ENCODE measurements at regions not wholly inside any gene's neighbourhood (a gene's known extent, or its start where the extent isn't known, plus 50 kb on each side); places are given as distances from the start of the nearest gene placed in this dataset.

DNA sequence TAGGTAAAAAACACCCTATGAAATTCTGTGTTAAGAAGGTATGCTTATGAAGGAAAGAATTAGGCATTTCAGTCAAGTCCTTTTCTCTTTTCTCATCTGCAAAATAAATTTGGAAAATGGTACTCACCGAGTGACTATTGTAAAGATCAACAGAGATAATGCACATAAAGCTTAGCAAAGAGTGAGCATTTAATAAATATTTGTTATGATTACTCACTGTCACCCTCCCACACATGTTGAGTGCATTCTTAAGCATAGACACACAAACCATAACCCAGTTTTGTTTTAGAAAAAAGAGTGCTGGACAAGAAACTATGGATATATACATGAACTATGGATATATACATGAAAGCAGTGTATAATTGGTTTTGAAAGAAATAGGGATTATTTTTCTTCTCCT, 54.7 kb upstream of the PRLR start (continued):
- no peak for TF ChIP-seq ZXDC (CRISPR knock-in tag; IDR thresholded peaks at IDR 0.05)
- no peak for TF ChIP-seq ZNF691 (CRISPR knock-in tag; IDR thresholded peaks at IDR 0.05; ENCODE audit: borderline replicate concordance, low read depth)
- no peak for TF ChIP-seq FIP1L1 (IDR thresholded peaks at IDR 0.05; ENCODE audit: borderline replicate concordance, insufficient read depth, low read depth, low read length)

GRCh38 chr5:35284364-35284763, 54.1 kb upstream of the PRLR start:
- no peak overlapping the region for H3K4me2 ChIP-seq (ENCODE audit: low read depth, low read length)
- no peaks in the 10 kb centered on the region for H3K36me3 ChIP-seq (replicated peaks in 1 of 2; ENCODE audit: control insufficient read depth in 1 of 2, insufficient read depth in 2 of 2, low read length in 2 of 2)
- no peaks in the 10 kb centered on the region for H3K27me3 ChIP-seq (ENCODE audit: control insufficient read depth in 1 of 2, insufficient read depth in 2 of 2, low read length in 2 of 2)
- no peaks in the 10 kb centered on the region for H4K20me1 ChIP-seq (ENCODE audit: insufficient read depth, low read length)
- ATAC-seq (no peak), FAIRE-seq (no peak), DNase-seq (ENCODE audit: low spot score) (no peak)
- H3K27ac ChIP-seq (ENCODE audit: extremely low read length, insufficient read depth, low read length): no peak overlapping the region
- BruUV-seq (replicated peaks): no TSS peak
- no peaks in the 10 kb centered on the region for H3K4me1 ChIP-seq (ENCODE audit: insufficient read depth, low read length)
- intact Hi-C loops (cut with micrococcal nuclease; ENCODE audit: unreplicated experiment) (no loop called here), in situ Hi-C loops (cut with HindIII; ENCODE audit: extremely low pct_ligation_motif_present, low pct_unique_long_range_greater_than_20kb) (no loop called here)
- no peaks in the 10 kb centered on the region for H3K9me3 ChIP-seq (ENCODE audit: low read length)
- no peaks in the 10 kb centered on the region for H3K79me2 ChIP-seq (ENCODE audit: insufficient read depth, low read length)
- ChIA-PET POLR2A (no interaction called here), CTCF (ENCODE audit: low intra/inter-chr PET ratio, low total read pairs) (no interaction called here)
- H3K4me3 ChIP-seq (replicated peaks in 1 of 3; ENCODE audit: insufficient read depth in 1 of 3, low read depth in 2 of 3, low read length in 3 of 3): no peak overlapping the region
- H3K9ac ChIP-seq (ENCODE audit: insufficient read depth, low read depth, low read length): no peak overlapping the region
- no peak overlapping the region for H2AFZ ChIP-seq (ENCODE audit: low read length)
- TF ChIP-seq THAP7 (CRISPR knock-in tag; IDR thresholded peaks at IDR 0.05): no peak
- no peak for TF ChIP-seq POLR2AphosphoS2 (IDR thresholded peaks at IDR 0.05; ENCODE audit: low read depth, low read length)
- TF ChIP-seq, protein P1, sequence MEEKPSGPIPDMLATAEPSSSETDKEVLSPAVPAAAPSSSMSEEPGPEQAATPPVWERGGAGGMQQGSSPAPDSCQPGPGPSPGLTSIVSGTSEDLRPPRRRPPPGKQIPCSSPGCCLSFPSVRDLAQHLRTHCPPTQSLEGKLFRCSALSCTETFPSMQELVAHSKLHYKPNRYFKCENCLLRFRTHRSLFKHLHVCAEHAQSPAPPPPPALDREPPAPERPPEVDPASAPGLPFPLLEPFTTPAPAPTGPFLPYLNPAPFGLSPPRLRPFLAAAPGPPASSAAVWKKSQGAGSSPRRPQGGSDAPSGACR (CRISPR knock-in tag; IDR thresholded peaks at IDR 0.05): no peak
- TF ChIP-seq SMARCE1 (IDR thresholded peaks at IDR 0.05; ENCODE audit: borderline replicate concordance): no peak
- no peak for TF ChIP-seq STAT5B (CRISPR knock-in tag; IDR thresholded peaks at IDR 0.05)
- no peak for TF ChIP-seq KLF15 (CRISPR knock-in tag; IDR thresholded peaks at IDR 0.05; ENCODE audit: borderline replicate concordance)
- no peak for TF ChIP-seq SMAD1 (CRISPR knock-in tag; IDR thresholded peaks at IDR 0.05; ENCODE audit: borderline replicate concordance, low read depth)
- no peak for TF ChIP-seq SP140L (CRISPR knock-in tag; IDR thresholded peaks at IDR 0.05; ENCODE audit: borderline replicate concordance)
- TF ChIP-seq ZNF746 (CRISPR knock-in tag; IDR thresholded peaks at IDR 0.05): no peak
- TF ChIP-seq, protein P2, sequence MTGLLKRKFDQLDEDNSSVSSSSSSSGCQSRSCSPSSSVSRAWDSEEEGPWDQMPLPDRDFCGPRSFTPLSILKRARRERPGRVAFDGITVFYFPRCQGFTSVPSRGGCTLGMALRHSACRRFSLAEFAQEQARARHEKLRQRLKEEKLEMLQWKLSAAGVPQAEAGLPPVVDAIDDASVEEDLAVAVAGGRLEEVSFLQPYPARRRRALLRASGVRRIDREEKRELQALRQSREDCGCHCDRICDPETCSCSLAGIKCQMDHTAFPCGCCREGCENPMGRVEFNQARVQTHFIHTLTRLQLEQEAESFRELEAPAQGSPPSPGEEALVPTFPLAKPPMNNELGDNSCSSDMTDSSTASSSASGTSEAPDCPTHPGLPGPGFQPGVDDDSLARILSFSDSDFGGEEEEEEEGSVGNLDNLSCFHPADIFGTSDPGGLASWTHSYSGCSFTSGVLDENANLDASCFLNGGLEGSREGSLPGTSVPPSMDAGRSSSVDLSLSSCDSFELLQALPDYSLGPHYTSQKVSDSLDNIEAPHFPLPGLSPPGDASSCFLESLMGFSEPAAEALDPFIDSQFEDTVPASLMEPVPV (CRISPR knock-in tag; IDR thresholded peaks at IDR 0.05): no peak
- TF ChIP-seq ZNF138 (CRISPR knock-in tag; IDR thresholded peaks at IDR 0.05; ENCODE audit: low read depth): no peak
- TF ChIP-seq SPEN (CRISPR knock-in tag; IDR thresholded peaks at IDR 0.05; ENCODE audit: low read depth): no peak
- TF ChIP-seq ZNF10 (CRISPR knock-in tag; IDR thresholded peaks at IDR 0.05; ENCODE audit: borderline replicate concordance, low read depth): no peak
- TF ChIP-seq ZNF549 (CRISPR knock-in tag; IDR thresholded peaks at IDR 0.05): no peak
- no peak for TF ChIP-seq ZMYM4 (CRISPR knock-in tag; IDR thresholded peaks at IDR 0.05)

Measured in HepG2 (cell line).